ENCODE measurements at regions not wholly inside any gene's neighbourhood (a gene's known extent, or its start where the extent isn't known, plus 50 kb on each side); places are given as distances from the start of the nearest gene placed in this dataset.

DNA sequence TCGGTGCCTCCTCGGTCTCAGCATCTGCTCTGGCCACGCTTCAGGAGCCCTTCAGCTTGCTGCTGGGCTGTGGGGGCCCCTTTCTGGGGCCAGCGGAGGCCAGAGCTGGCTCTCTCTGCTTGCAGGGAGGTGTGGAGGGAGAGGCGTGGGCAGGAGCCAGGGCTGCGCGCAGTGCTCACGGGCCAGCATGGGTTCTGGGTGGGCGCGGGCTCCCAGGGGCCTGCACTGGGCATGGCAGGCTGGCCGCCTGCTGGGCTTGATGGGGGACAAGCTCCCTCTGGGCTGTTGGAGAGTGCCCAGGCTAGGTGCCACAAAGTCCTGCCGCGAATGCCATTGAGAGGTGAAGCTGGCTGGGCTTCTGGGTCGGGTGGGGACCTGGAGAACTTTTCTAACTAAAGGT is 57.3 kb upstream of the AGA start:
- TF ChIP-seq EZH2 (optimal IDR thresholded peaks at IDR 0.05; ENCODE audit: low read depth, low read length) (no peak), CTCF (IDR thresholded peaks at IDR 0.05; ENCODE audit: low read length) (no peak)

Data from MM.1S (cell line).